NCI-H526 (cell line): ENCODE measurements at regions not wholly inside any gene's neighbourhood (a gene's known extent, or its start where the extent isn't known, plus 50 kb on each side); places are given as distances from the start of the nearest gene placed in this dataset.

Experiments used
- DNase-seq, 2 experiments: peaks; one replicate each; lab custom pipeline; 2025; lab: John Stamatoyannopoulos, UW

DNA sequence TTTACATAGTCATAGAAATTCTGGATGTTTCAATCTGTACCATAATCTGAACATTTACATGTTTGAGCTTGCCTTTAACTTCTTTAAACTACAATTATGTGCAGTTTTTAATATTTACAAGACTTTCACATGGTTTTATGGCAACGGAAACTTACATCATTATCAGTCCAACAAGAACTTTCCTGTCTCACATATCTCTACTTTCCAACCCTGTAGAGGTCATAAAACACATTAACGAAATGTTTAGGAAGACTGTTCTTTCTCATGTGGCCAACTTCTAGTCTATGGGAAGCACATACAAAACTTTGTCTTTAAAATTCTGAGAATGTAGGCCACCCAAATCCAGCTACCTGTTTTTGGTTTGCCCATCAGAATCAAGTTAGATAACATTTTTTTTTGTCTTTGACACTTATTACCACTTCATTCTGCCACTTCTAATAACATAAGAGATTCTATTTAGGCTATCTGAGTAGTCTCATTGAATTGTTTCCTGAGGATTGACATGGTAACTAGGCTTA is 693.2 kb downstream of the KCNJ3 start:
- no peak for DNase-seq

- no peak for DNase-seq
Observed at GRCh38 chr2:155389224-155389623, 690.7 kb downstream of the KCNJ3 start.

- no peak for DNase-seq
Observed at GRCh38 chr2:155384555-155385123, 686.1 kb downstream of the KCNJ3 start.

- DNase-seq, result peak in 1 of 2 experiments; percentile 19
Observed at GRCh38 chr2:155382776-155383175, 684.3 kb downstream of the KCNJ3 start.

- no peak for DNase-seq
Observed at GRCh38 chr2:155381436-155381835, 682.9 kb downstream of the KCNJ3 start.

GRCh38 chr2:155379494-155379893 is 681.0 kb downstream of the KCNJ3 start:
- DNase-seq, result no peak

DNA sequence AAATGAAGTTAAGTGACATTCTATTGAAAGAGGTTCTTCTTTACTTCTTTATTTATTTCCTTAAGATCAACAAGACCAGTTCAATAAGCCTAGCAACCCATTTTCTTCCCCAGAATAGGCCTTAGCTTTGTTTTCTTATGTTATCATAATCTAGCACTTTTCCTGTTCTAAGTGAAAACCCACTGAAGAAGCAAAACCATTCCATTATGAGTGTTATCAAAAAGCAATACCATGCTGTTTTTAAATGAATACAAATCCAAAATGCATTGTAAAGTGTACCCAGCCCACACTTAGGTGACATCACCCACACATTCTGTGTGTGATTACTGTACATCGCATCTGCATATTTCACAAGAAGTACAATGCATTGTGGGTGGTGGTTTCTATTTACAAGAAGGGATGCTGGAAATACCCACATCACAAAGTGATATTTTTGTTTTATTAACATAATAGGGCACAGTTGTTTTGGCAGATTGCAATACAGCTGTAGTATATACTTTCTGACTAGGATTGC is 679.5 kb downstream of the KCNJ3 start:
- DNase-seq, result no peak

DNA sequence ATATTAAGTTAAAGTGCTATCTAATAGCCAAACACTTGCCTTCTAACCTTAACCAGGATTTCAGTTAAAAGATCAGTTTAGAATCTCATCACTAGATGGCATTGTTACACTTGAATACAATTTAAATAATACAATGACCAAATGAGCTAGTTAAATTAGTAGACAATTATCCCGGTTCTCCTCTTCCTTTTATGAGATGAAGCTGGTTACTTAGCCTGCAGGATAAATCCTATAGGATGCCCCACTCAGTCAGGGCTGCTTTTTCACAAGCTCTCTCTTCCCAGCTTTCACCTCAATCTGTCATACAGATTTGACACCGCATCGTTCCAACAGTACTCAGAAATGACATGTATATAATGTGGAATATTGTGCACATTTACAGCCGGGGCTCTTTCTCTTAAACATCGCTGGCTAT is 678.8 kb downstream of the KCNJ3 start:
- DNase-seq, result peak; percentile 15 to 70

DNA sequence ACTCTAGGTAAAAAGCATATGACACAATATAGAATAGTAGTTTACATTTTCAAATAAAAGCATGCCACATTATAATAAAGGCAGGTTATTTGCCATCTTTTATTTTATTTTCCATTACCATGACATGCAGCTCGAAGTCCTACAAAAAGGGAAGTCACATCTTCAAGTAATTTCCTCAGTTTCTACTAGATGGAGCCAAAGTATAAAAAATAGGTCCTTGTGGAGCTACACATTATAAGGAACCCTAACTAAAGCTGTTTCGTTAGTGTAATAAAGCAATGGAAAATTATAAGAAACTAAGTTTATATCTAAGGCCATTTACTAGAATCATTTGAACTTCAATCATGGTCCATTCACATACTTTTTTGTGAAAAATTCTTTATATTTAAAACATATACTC is 674.5 kb downstream of the KCNJ3 start:
- peak; percentile 17 to 48 for DNase-seq

DNA sequence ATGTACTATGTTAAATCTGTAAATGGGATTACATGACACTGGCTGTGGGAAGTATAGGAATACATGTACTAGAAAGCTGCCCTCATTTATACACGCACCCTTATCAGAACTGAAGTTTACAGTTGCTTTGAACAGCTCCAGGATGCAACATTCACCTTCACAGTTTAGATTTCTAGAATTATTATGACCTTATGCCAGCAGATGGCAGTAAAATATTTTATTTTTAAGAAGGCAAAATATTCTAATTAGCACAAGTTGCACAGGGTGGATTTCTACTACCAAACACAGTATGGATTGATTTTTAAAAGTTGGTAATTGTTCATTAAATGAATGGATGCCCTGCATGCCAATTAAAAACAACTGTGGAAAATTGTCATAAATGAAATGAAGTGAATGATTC is 670.4 kb downstream of the KCNJ3 start:
- peak in 1 of 2 experiments; percentile 55 for DNase-seq

- DNase-seq, result no peak
Observed at GRCh38 chr2:155364766-155365165, 666.3 kb downstream of the KCNJ3 start.

- DNase-seq, result no peak
Observed at GRCh38 chr2:155363349-155363888, 664.9 kb downstream of the KCNJ3 start.

- DNase-seq, result no peak
Observed at GRCh38 chr2:155357172-155357571, 658.7 kb downstream of the KCNJ3 start.

GRCh38 chr2:155356250-155356649 is 657.8 kb downstream of the KCNJ3 start:
- DNase-seq, result no peak

DNA sequence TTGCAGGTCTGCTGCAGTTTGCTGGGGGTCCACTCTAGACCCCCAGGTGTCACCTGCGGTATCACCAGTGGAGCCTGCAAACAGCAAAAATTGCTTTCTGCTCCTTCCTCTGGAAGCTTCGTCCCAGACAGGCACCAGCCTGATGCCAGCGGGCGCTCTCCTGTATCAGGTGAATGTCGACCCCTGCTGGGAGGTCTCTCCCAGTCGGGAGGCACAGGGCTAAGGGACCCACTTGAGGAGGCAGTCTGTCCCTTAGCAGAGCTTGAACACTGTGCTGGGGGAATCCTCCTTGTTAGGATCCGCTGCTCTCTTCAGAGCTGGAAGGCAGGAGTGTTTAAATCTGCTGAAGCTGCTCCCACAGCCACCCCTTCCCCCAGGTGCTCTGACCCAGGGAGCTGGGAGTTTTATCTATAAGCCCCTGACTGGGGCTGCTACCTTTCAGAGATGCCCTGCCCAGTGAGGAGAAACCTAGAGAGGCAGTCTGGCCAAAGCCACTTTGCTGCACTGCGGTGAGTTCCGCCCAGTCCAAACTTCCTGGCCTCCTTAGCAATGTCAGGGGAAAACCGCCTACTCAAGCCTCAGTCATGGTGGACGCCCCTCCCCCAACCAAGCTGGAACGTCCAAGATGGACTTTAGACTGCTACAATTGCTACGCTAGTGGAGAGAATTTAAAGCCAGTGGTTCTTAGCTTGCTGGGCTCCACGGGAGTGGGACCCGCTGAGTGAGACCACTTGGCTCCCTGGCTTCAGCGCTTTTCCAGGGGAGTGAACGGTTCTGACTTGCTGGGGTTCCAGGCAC is 652.5 kb downstream of the KCNJ3 start:
- no peak for DNase-seq

DNA sequence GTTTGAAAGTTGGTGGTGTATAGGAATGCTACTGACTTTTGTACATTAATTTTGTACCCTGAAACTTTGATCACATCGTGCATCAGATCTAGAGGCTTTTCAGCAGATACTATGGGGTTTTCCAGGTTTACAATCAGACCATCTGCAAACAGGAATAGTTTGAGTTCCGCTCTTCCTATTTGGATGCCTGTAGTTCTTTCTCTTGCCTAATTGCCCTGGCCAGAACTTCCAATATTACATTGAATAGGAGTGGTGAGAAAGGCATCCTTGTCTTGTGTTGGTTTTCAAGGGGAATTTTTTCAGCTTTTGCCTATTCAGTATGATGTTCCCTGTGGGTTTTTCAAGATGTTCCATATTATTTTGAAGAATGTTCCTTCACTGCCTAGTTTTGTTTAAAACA is 633.5 kb downstream of the KCNJ3 start:
- DNase-seq, result no peak

- DNase-seq, result no peak
Observed at GRCh38 chr2:155320236-155320635, 621.7 kb downstream of the KCNJ3 start.

GRCh38 chr2:155318710-155319109 is 620.2 kb downstream of the KCNJ3 start:
- no peak for DNase-seq

DNA sequence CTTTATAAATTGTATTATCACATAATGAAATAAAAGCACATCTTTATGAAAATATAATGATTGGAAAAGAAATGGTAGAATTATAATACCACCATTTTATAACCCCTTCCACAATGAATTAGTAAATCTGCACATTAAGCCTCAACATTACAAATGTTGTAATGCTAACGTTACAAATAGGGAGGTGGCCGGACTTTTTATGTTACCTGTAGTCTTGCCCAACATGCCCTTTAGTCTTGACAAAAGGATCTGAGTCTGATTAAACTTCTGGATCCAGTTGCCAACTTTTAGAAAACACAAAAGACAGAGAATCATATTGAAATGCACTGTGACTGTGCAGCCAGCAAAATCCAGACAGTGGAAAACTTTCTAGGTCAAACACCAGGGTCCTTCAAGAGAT is 617.3 kb downstream of the KCNJ3 start:
- DNase-seq, result no peak

GRCh38 chr2:155310589-155310988 is 612.1 kb downstream of the KCNJ3 start:
- DNase-seq, result peak; percentile 1 to 53

DNA sequence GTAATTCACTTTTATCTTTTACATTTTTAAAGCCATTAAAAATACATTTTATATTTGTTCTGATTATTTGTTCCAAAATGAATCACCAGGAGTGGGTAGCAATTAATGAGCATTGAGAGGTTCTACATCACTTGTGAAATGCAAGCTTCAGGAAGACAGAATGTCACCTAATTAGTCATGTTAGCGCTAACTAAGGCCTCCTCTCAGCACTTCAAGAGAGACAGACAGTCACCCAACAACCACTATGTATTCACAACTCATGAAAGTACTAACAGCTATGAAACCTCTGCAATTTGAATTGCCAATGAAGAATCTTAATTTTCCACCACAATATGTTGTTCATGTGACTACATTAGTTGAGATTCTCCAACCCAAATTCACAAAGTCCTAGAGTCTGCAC is 611.0 kb downstream of the KCNJ3 start:
- no peak for DNase-seq

DNA sequence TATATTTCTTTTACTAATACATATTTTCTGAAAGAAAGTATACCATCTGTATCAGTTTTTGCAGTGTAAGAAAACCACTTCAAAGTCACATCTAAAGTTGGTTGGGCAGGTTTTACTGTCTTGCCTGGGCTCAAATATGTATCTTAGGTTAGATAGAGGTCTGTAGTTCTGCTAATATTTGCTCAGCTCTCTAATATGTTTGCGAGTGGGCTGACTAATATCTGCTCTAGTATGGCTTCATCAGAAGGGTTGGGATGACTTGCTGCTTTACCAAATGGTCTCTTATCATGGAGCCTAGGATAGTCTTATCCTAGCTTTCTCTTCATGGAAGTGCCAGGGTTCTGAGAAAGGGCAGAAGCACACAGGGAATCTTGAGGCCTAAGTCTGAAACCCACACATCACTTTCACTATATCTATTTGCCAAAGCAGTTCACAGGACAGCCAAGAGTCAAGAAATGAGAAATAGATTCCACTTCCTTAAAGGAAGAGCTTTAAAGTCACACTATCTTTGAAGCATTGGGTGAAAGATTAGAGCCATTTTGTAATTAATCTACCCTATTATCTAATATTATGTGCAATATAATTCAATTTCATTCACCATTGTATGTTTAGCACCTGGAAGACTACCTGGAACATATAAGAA is 610.0 kb downstream of the KCNJ3 start:
- DNase-seq, result no peak

GRCh38 chr2:155301221-155301620 is 602.7 kb downstream of the KCNJ3 start:
- DNase-seq, result no peak
